Trophoblast cell (in vitro differentiated cells and primary cell): ENCODE measurements at regions not wholly inside any gene's neighbourhood (a gene's known extent, or its start where the extent isn't known, plus 50 kb on each side); places are given as distances from the start of the nearest gene placed in this dataset.

Experiments used
- DNase-seq, 2 donors: peaks; one replicate each; pipeline ENCODE4 v3.0.0-alpha.2; 2016
- H2AFZ ChIP-seq: 2 replicates; pipeline ENCODE4 v1.6.1; 2013; ENCODE audit warnings: low read length, moderate library complexity, mild to moderate bottlenecking; ENCODE audit not compliant: insufficient read depth, poor library complexity
- H2AK5ac ChIP-seq: 2 replicates; pipeline ENCODE4 v1.6.1; 2013; ENCODE audit warnings: mild to moderate bottlenecking, low read length
- H2BK120ac ChIP-seq: 2 replicates; pipeline ENCODE4 v1.6.1; 2013; ENCODE audit warnings: low read length, mild to moderate bottlenecking, moderate library complexity; ENCODE audit not compliant: insufficient read depth, poor library complexity
- H2BK12ac ChIP-seq: 2 replicates; pipeline ENCODE4 v1.6.1; 2013; ENCODE audit warnings: mild to moderate bottlenecking, low read length, moderate library complexity
- H2BK5ac ChIP-seq: 2 replicates; pipeline ENCODE4 v1.6.1; 2013; ENCODE audit warnings: low read length, low read depth, moderate library complexity, mild to moderate bottlenecking; ENCODE audit not compliant: poor library complexity
- H3K14ac ChIP-seq: 2 replicates; pipeline ENCODE4 v1.6.1; 2013; ENCODE audit warnings: mild to moderate bottlenecking, low read length
- H3K18ac ChIP-seq: 2 replicates; pipeline ENCODE4 v1.6.1; 2013; ENCODE audit warnings: mild to moderate bottlenecking, low read length
- H3K23ac ChIP-seq: 2 replicates; pipeline ENCODE4 v1.6.1; 2013; ENCODE audit warnings: low read length
- H3K27ac ChIP-seq: 2 replicates; pipeline ENCODE4 v1.5.1; 2013; ENCODE audit warnings: low read depth, mild to moderate bottlenecking, inconsistent platforms, low read length, moderate library complexity
- H3K27me3 ChIP-seq: 2 replicates; pipeline ENCODE4 v1.6.1; 2013; ENCODE audit warnings: inconsistent platforms, mild to moderate bottlenecking, low read length, moderate library complexity; ENCODE audit not compliant: insufficient read depth
- H3K36me3 ChIP-seq, 2 experiments: 1 replicate in 1 of 2; 2 replicates in 1 of 2; pipeline ENCODE4 v1.6.1; 2013; ENCODE audit warnings: low read length in 2 of 2, mild to moderate bottlenecking in 2 of 2, moderate library complexity in 1 of 2; ENCODE audit not compliant: insufficient read depth in 2 of 2, control insufficient read depth in 1 of 2
- H3K4ac ChIP-seq: 2 replicates; pipeline ENCODE4 v1.6.1; 2013; ENCODE audit warnings: low read depth, mild to moderate bottlenecking, low read length, moderate library complexity
- H3K4me1 ChIP-seq, 2 experiments: 1 replicate in 1 of 2; 2 replicates in 1 of 2; pipeline ENCODE4 v1.6.1; 2013; ENCODE audit warnings: low read length in 2 of 2, mild to moderate bottlenecking in 2 of 2, moderate library complexity in 1 of 2; ENCODE audit not compliant: insufficient read depth in 2 of 2, control insufficient read depth in 1 of 2
- H3K4me2 ChIP-seq: 2 replicates; pipeline ENCODE4 v1.6.1; 2013; ENCODE audit warnings: inconsistent platforms, mild to moderate bottlenecking, low read length, moderate library complexity
- H3K4me3 ChIP-seq: 2 replicates; pipeline ENCODE4 v1.5.1; 2013; ENCODE audit warnings: mild to moderate bottlenecking, low read depth, low read length, inconsistent platforms
- H3K79me1 ChIP-seq: one replicate; pipeline ENCODE4 v1.6.1; 2013; ENCODE audit warnings: low read length
- H3K79me2 ChIP-seq: 2 replicates; pipeline ENCODE4 v1.6.1; 2013; ENCODE audit warnings: low read length, mild to moderate bottlenecking; ENCODE audit not compliant: control insufficient read depth, insufficient read depth, poor library complexity
- H3K9ac ChIP-seq: 2 replicates; pipeline ENCODE4 v1.6.1; 2013; ENCODE audit warnings: mild to moderate bottlenecking, low read length
- H3K9me3 ChIP-seq: 2 replicates; pipeline ENCODE4 v1.6.1; 2013; ENCODE audit warnings: low read depth, mild to moderate bottlenecking, control low read depth, inconsistent platforms, low read length; ENCODE audit not compliant: insufficient read depth
- H4K12ac ChIP-seq: 2 replicates; pipeline ENCODE4 v1.6.1; 2013; ENCODE audit warnings: low read depth, mild to moderate bottlenecking, low read length, moderate library complexity
- H4K8ac ChIP-seq: 2 replicates; pipeline ENCODE4 v1.6.1; 2013; ENCODE audit warnings: low read depth, mild to moderate bottlenecking, low read length, moderate library complexity
- H4K91ac ChIP-seq: one replicate; pipeline ENCODE4 v1.6.1; 2013; ENCODE audit warnings: low read depth, mild to moderate bottlenecking, low read length, moderate library complexity
- WGBS: extraction: QIAGEN DNeasy Blood & Tissue Kit; methylation state at CpG from one replicate; pipeline ENCODE4 v1.1.7; 2013; ENCODE audit warnings: missing lambda C conversion rate; ENCODE audit not compliant: insufficient read length, insufficient coverage; ENCODE audit errors: extremely low coverage; 5-methylcytosine and 5-hydroxymethylcytosine counted together

- Histone ChIP-seq H3K36me3 (no peaks in the 10 kb centered on the region), H3K4ac (no peak overlapping the region), H3K4me2 (no peak overlapping the region), H3K9me3 (no peaks in the 10 kb centered on the region), H3K14ac (no peak overlapping the region), H3K4me1 (no peaks in the 10 kb centered on the region), H4K91ac (no peak overlapping the region), H2BK5ac (no peak overlapping the region), H3K27me3 (no peaks in the 10 kb centered on the region), H3K23ac (no peak overlapping the region), H2BK12ac (no peak overlapping the region), H3K79me1 (no peaks in the 10 kb centered on the region), H3K79me2 (no peaks in the 10 kb centered on the region), H3K9ac (no peak overlapping the region), H3K18ac (no peak overlapping the region), H2BK120ac (no peak overlapping the region), H2AK5ac (no peak overlapping the region), H4K12ac (no peak overlapping the region), H3K27ac (no peak overlapping the region), H3K4me3 (no peak overlapping the region), H4K8ac (no peak overlapping the region), H2AFZ (no peak overlapping the region)
- no peak for DNase-seq
- no CpG with 5 or more reads among the region's 1 CpG for WGBS
Measured at GRCh38 chr3:1971780-1972179, 126.9 kb upstream of the CNTN4 start.

GRCh38 chr3:1979961-1980615 lies 118.6 kb upstream of the CNTN4 start:
- H3K9me3 ChIP-seq: no peaks in the 10 kb centered on the region
- H3K9ac ChIP-seq: no peak overlapping the region
- no peak overlapping the region for H4K12ac ChIP-seq
- H2BK5ac ChIP-seq: no peak overlapping the region
- H3K23ac ChIP-seq: no peak overlapping the region
- H3K79me2 ChIP-seq: no peaks in the 10 kb centered on the region
- no peak overlapping the region for H4K8ac ChIP-seq
- H3K4me1 ChIP-seq: no peaks in the 10 kb centered on the region
- no peak overlapping the region for H3K27ac ChIP-seq
- H3K36me3 ChIP-seq: no peaks in the 10 kb centered on the region
- no peak overlapping the region for H4K91ac ChIP-seq
- no peak overlapping the region for H3K4ac ChIP-seq
- H2AK5ac ChIP-seq: no peak overlapping the region
- no peak for DNase-seq
- WGBS: no CpG with 5 or more reads among the region's 5 CpGs
- no peak overlapping the region for H3K4me2 ChIP-seq
- H2BK120ac ChIP-seq: no peak overlapping the region
- H3K79me1 ChIP-seq: no peaks in the 10 kb centered on the region
- H3K4me3 ChIP-seq: no peak overlapping the region
- no peak overlapping the region for H3K18ac ChIP-seq
- no peaks in the 10 kb centered on the region for H3K27me3 ChIP-seq
- H2AFZ ChIP-seq: no peak overlapping the region
- no peak overlapping the region for H2BK12ac ChIP-seq
- H3K14ac ChIP-seq: no peak overlapping the region

- H3K9ac ChIP-seq: no peak overlapping the region
- no peak overlapping the region for H3K4ac ChIP-seq
- H2AFZ ChIP-seq: no peak overlapping the region
- no peak overlapping the region for H3K27ac ChIP-seq
- H2BK120ac ChIP-seq: no peak overlapping the region
- H2BK5ac ChIP-seq: no peak overlapping the region
- H4K12ac ChIP-seq: no peak overlapping the region
- no peak overlapping the region for H3K4me2 ChIP-seq
- no peaks in the 10 kb centered on the region for H3K36me3 ChIP-seq
- WGBS: no CpG with 5 or more reads among the region's 3 CpGs
- H2AK5ac ChIP-seq: no peak overlapping the region
- H3K23ac ChIP-seq: no peak overlapping the region
- no peak overlapping the region for H4K91ac ChIP-seq
- H3K4me3 ChIP-seq: no peak overlapping the region
- no peak overlapping the region for H4K8ac ChIP-seq
- no peaks in the 10 kb centered on the region for H3K4me1 ChIP-seq
- no peaks in the 10 kb centered on the region for H3K79me1 ChIP-seq
- H3K79me2 ChIP-seq: no peaks in the 10 kb centered on the region
- H3K14ac ChIP-seq: no peak overlapping the region
- no peak overlapping the region for H2BK12ac ChIP-seq
- peak in 1 of 2 donors; percentile 3 for DNase-seq
- H3K27me3 ChIP-seq: no peaks in the 10 kb centered on the region
- no peak overlapping the region for H3K18ac ChIP-seq
- H3K9me3 ChIP-seq: no peaks in the 10 kb centered on the region
Measured at GRCh38 chr3:1987980-1988379, 110.7 kb upstream of the CNTN4 start.

GRCh38 chr3:1998739-1999138 lies 99.9 kb upstream of the CNTN4 start:
- Histone ChIP-seq H2AFZ (no peak overlapping the region), H2BK120ac (no peak overlapping the region), H3K4me1 (no peaks in the 10 kb centered on the region), H3K79me1 (no peaks in the 10 kb centered on the region), H2BK12ac (no peak overlapping the region), H3K79me2 (no peaks in the 10 kb centered on the region), H2BK5ac (no peak overlapping the region), H3K27me3 (no peaks in the 10 kb centered on the region), H3K36me3 (no peaks in the 10 kb centered on the region), H3K9me3 (no peaks in the 10 kb centered on the region), H4K8ac (no peak overlapping the region), H3K14ac (no peak overlapping the region), H3K18ac (no peak overlapping the region), H3K27ac (no peak overlapping the region), H3K4ac (no peak overlapping the region), H3K4me2 (no peak overlapping the region), H3K9ac (no peak overlapping the region), H2AK5ac (no peak overlapping the region), H3K4me3 (no peak overlapping the region), H4K91ac (no peak overlapping the region), H4K12ac (no peak overlapping the region), H3K23ac (no peak overlapping the region)
- no CpG with 5 or more reads among the region's 1 CpG for WGBS
- no peak for DNase-seq
